GM19351 (cell line): ENCODE measurements at regions not wholly inside any gene's neighbourhood (a gene's known extent, or its start where the extent isn't known, plus 50 kb on each side); places are given as distances from the start of the nearest gene placed in this dataset.
"Not testable (repeated sequence)": the region's sequence is repeated elsewhere in the genome, so short reads cannot be mapped to it uniquely, and the experiment has no call there.

ENCODE experiments used
- ATAC-seq: cut with Tn5 transposase; IDR thresholded peaks from one replicate; pipeline ENCODE4 v1.9.1; 2021; ENCODE audit warnings: mild to moderate bottlenecking, moderate library complexity; ENCODE audit not compliant: unreplicated experiment

DNA sequence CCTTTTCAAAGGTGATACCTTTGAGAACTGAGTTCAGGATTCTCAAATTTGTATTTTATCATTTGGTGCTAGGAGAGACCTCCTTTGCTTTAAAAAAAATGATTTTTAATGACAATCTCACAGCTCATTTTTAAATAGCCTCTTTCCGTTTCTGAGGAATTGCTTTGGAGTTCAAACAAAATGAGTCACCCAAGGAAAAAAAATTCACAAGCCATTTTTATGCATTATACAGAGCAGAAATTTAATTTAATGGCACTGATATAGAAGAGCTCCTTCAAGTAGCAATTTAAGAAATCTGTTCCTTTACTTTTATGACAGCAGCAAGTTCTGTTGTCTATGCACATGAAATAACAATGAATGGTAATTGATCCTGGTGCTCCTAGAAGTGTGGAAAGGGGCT is 337.9 kb upstream of the KCNMB2 start:
- ATAC-seq = no peak

DNA sequence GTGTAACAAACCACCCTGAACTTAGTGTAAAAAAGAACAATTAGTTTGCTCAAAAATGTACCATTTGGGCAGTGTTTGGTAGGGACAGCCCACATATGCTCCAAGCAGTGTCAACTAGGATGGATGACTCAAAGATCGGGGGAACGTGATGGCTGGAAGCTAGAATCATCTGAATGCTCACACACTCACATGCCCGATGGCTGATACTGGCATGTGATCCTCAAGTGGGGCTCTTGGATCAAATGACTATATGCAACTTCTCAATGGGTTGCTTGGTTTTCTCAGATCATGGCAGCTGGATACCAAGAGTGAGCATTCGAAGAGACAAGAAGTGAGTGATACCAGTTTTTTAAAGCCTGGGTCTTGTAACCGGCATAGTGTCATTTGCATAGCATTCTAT is 335.9 kb upstream of the KCNMB2 start:
- no peak for ATAC-seq

- no peak for ATAC-seq
These were observed 334.5 kb upstream of the KCNMB2 start for GRCh38 chr3:178201714-178202113.

GRCh38 chr3:178202194-178202593 is 334.0 kb upstream of the KCNMB2 start:
- ATAC-seq = no peak

- no peak for ATAC-seq
These were observed 333.1 kb upstream of the KCNMB2 start for GRCh38 chr3:178203165-178203564.

GRCh38 chr3:178203650-178204049 is 332.6 kb upstream of the KCNMB2 start:
- ATAC-seq = no peak

- no peak for ATAC-seq
These were observed 330.5 kb upstream of the KCNMB2 start for GRCh38 chr3:178205740-178206139.

GRCh38 chr3:178206521-178206920 is 329.7 kb upstream of the KCNMB2 start:
- no peak for ATAC-seq

GRCh38 chr3:178207161-178207560 is 329.1 kb upstream of the KCNMB2 start:
- ATAC-seq = not testable (repeated sequence)

GRCh38 chr3:178207627-178208026 is 328.6 kb upstream of the KCNMB2 start:
- ATAC-seq = not testable (repeated sequence)

GRCh38 chr3:178209116-178209515 is 327.1 kb upstream of the KCNMB2 start:
- not testable (repeated sequence) for ATAC-seq

DNA sequence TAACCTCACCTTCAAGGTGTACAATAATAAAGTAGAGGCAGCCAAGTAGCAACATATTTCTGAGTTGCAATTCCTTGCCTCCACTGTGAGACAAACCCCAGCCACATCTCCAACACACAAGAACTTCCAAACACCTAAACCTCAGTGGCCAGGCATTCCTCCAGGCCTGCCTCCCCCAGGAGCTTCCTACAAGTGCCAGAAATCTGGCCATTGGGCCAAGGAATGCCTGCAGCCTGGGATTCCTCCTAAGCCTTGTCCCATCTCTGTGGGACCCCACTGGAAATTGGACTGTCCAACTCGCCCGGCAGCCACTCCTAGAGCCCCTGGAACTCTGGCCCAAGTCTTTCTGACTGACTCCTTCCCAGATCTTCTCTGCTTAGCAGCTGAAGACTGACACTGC is 326.6 kb upstream of the KCNMB2 start:
- ATAC-seq = not testable (repeated sequence)

GRCh38 chr3:178211086-178211485 is 325.1 kb upstream of the KCNMB2 start:
- ATAC-seq = not testable (repeated sequence)

GRCh38 chr3:178217479-178217878 is 318.8 kb upstream of the KCNMB2 start:
- ATAC-seq = no peak

DNA sequence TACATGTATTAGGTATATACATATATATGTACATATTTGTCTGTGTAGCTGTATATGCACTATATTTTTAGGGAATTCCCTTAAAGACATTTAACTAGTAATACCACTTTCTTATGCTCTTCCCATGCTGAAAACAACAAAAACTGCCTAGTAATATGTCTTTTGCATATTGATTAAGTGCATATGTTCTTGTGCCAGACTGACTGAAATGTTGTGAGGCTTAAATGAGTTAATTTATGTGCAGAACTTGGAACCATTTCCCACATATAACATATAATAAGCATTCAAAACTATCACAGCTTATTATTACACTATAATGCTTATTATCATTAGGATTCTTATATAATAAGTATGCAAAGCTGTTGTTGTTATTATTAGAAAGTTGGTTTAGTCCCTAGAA is 318.0 kb upstream of the KCNMB2 start:
- no peak for ATAC-seq

GRCh38 chr3:178219661-178220060 is 316.6 kb upstream of the KCNMB2 start:
- not testable (repeated sequence) for ATAC-seq

GRCh38 chr3:178223876-178224275 is 312.4 kb upstream of the KCNMB2 start:
- no peak for ATAC-seq

DNA sequence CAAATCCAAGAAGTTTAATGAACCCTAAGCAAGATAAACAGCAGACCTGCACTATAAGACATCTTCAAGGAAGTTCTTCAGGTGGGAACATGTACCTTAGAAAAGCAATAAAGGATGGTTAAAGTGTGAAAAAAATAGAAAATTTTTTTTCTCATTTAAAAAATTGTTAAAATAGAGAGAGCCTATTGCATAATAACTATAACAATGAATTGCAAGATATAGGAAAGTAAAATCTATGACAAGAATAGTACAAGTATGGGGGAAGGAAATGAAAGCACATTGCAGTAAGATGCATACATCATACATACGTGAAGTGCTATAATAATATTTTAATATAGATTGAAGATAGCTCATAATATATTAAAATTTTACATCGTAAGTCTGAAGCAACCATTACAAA is 310.1 kb upstream of the KCNMB2 start:
- ATAC-seq = no peak

GRCh38 chr3:178231645-178232044 is 304.6 kb upstream of the KCNMB2 start:
- ATAC-seq = no peak

GRCh38 chr3:178233371-178234071 is 302.7 kb upstream of the KCNMB2 start:
- no peak for ATAC-seq

- no peak for ATAC-seq
These were observed 299.5 kb upstream of the KCNMB2 start for GRCh38 chr3:178236555-178237277.

DNA sequence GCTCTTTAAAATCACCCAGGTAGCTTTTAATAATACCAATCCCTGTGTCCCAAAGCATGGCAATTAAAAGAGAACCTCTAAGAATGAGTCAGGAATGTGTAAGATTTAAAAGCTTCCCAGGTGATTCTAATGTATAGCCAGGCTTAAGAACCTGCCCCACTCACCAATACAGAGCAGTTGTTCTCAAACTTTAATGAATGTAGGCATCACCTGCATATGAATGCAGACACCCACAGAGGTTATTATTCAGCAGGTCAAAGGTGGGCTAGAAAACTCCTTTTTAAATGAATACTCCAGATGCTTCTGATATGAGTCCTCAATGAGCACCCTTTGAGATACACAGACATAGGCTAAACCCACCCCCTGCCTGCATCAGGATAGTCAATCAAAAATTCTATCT is 298.1 kb upstream of the KCNMB2 start:
- ATAC-seq = no peak
